ENCODE measurements at regions not wholly inside any gene's neighbourhood (a gene's known extent, or its start where the extent isn't known, plus 50 kb on each side); places are given as distances from the start of the nearest gene placed in this dataset.

DNA sequence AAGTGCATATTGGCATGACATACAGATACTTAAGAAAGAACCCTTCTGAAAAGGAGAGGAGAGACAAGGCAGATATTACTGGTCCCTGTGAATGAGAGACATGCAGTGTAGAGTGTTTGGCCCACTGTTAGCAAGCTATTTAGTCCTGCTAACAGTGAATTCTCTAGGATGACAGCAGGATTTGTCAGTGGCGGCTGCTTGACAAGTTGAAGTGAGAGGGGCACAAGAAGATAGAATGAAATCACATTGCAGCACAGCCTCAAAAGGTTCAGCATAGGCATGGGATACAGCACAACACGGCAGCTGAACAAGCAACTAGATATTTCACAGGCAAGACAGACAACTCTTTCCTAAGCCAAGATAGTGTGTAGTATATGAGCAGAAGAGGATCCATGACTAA lies 407.9 kb downstream of the PLA2G4A start (continued):
- no peak for TF ChIP-seq ZNF8 (CRISPR knock-in tag; IDR thresholded peaks at IDR 0.05)
- TF ChIP-seq RARB (CRISPR knock-in tag; IDR thresholded peaks at IDR 0.05): no peak
- no peak for TF ChIP-seq ISL1 (CRISPR knock-in tag; IDR thresholded peaks at IDR 0.05)
- TF ChIP-seq ZFP3 (CRISPR knock-in tag; IDR thresholded peaks at IDR 0.05): no peak
- TF ChIP-seq, protein P1, sequence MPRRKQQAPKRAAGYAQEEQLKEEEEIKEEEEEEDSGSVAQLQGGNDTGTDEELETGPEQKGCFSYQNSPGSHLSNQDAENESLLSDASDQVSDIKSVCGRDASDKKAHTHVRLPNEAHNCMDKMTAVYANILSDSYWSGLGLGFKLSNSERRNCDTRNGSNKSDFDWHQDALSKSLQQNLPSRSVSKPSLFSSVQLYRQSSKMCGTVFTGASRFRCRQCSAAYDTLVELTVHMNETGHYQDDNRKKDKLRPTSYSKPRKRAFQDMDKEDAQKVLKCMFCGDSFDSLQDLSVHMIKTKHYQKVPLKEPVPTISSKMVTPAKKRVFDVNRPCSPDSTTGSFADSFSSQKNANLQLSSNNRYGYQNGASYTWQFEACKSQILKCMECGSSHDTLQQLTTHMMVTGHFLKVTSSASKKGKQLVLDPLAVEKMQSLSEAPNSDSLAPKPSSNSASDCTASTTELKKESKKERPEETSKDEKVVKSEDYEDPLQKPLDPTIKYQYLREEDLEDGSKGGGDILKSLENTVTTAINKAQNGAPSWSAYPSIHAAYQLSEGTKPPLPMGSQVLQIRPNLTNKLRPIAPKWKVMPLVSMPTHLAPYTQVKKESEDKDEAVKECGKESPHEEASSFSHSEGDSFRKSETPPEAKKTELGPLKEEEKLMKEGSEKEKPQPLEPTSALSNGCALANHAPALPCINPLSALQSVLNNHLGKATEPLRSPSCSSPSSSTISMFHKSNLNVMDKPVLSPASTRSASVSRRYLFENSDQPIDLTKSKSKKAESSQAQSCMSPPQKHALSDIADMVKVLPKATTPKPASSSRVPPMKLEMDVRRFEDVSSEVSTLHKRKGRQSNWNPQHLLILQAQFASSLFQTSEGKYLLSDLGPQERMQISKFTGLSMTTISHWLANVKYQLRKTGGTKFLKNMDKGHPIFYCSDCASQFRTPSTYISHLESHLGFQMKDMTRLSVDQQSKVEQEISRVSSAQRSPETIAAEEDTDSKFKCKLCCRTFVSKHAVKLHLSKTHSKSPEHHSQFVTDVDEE (CRISPR knock-in tag; IDR thresholded peaks at IDR 0.05): no peak
- TF ChIP-seq ESRRG (CRISPR knock-in tag; IDR thresholded peaks at IDR 0.05): no peak

DNA sequence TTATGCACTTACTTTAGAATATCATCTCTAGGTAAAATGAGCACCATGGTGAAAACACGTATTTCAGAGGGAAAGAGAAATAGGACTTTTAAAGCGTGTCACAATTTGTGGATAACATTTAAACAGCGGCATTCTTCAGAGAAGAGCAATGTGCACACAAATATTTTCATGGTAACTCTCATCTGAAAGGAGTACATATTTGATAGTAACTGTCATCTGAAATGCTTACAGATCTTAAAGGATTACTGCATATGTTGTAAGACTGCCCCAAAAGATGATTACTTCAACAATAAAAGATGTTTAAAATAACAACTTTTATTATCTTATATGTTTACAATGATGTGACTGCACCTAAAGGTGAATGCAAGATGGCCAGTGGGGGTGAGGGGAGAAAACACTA lies 408.8 kb downstream of the PLA2G4A start:
- ATAC-seq: peak; percentile 32; the same call in 2 of the 3 replicates
- TF ChIP-seq SNAI2 (CRISPR knock-in tag; IDR thresholded peaks at IDR 0.05) (no peak), ZC3H10 (CRISPR knock-in tag; IDR thresholded peaks at IDR 0.05) (no peak), OSR1 (CRISPR knock-in tag; IDR thresholded peaks at IDR 0.05) (no peak), ZFP30 (CRISPR knock-in tag; IDR thresholded peaks at IDR 0.05) (no peak), CSDC2 (CRISPR knock-in tag; IDR thresholded peaks at IDR 0.05) (no peak), GLIS3 (CRISPR knock-in tag; IDR thresholded peaks at IDR 0.05) (no peak), TCF4 (CRISPR knock-in tag; IDR thresholded peaks at IDR 0.05; ENCODE audit: borderline replicate concordance) (no peak), ESRRG (CRISPR knock-in tag; IDR thresholded peaks at IDR 0.05) (no peak), ISL1 (CRISPR knock-in tag; IDR thresholded peaks at IDR 0.05) (no peak), PPARA (CRISPR knock-in tag; IDR thresholded peaks at IDR 0.05; ENCODE audit: borderline replicate concordance) (no peak), ZNF8 (CRISPR knock-in tag; IDR thresholded peaks at IDR 0.05) (no peak), ZFP3 (CRISPR knock-in tag; IDR thresholded peaks at IDR 0.05) (no peak), RARB (CRISPR knock-in tag; IDR thresholded peaks at IDR 0.05) (no peak), ZNF70 (CRISPR knock-in tag; IDR thresholded peaks at IDR 0.05) (no peak)
- TF ChIP-seq, protein P1 (CRISPR knock-in tag; IDR thresholded peaks at IDR 0.05): no peak
- TF ChIP-seq, protein P2, sequence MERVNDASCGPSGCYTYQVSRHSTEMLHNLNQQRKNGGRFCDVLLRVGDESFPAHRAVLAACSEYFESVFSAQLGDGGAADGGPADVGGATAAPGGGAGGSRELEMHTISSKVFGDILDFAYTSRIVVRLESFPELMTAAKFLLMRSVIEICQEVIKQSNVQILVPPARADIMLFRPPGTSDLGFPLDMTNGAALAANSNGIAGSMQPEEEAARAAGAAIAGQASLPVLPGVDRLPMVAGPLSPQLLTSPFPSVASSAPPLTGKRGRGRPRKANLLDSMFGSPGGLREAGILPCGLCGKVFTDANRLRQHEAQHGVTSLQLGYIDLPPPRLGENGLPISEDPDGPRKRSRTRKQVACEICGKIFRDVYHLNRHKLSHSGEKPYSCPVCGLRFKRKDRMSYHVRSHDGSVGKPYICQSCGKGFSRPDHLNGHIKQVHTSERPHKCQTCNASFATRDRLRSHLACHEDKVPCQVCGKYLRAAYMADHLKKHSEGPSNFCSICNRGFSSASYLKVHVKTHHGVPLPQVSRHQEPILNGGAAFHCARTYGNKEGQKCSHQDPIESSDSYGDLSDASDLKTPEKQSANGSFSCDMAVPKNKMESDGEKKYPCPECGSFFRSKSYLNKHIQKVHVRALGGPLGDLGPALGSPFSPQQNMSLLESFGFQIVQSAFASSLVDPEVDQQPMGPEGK (CRISPR knock-in tag; IDR thresholded peaks at IDR 0.05; ENCODE audit: borderline replicate concordance): no peak
- TF ChIP-seq, protein P3, sequence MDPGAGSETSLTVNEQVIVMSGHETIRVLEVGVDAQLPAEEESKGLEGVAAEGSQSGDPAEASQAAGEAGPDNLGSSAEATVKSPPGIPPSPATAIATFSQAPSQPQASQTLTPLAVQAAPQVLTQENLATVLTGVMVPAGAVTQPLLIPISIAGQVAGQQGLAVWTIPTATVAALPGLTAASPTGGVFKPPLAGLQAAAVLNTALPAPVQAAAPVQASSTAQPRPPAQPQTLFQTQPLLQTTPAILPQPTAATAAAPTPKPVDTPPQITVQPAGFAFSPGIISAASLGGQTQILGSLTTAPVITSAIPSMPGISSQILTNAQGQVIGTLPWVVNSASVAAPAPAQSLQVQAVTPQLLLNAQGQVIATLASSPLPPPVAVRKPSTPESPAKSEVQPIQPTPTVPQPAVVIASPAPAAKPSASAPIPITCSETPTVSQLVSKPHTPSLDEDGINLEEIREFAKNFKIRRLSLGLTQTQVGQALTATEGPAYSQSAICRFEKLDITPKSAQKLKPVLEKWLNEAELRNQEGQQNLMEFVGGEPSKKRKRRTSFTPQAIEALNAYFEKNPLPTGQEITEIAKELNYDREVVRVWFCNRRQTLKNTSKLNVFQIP (CRISPR knock-in tag; IDR thresholded peaks at IDR 0.05; ENCODE audit: borderline replicate concordance, low read depth): no peak
- TF ChIP-seq, protein P4, sequence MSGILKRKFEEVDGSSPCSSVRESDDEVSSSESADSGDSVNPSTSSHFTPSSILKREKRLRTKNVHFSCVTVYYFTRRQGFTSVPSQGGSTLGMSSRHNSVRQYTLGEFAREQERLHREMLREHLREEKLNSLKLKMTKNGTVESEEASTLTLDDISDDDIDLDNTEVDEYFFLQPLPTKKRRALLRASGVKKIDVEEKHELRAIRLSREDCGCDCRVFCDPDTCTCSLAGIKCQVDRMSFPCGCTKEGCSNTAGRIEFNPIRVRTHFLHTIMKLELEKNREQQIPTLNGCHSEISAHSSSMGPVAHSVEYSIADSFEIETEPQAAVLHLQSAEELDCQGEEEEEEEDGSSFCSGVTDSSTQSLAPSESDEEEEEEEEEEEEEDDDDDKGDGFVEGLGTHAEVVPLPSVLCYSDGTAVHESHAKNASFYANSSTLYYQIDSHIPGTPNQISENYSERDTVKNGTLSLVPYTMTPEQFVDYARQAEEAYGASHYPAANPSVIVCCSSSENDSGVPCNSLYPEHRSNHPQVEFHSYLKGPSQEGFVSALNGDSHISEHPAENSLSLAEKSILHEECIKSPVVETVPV (CRISPR knock-in tag; IDR thresholded peaks at IDR 0.05): no peak
- TF ChIP-seq, protein P5, sequence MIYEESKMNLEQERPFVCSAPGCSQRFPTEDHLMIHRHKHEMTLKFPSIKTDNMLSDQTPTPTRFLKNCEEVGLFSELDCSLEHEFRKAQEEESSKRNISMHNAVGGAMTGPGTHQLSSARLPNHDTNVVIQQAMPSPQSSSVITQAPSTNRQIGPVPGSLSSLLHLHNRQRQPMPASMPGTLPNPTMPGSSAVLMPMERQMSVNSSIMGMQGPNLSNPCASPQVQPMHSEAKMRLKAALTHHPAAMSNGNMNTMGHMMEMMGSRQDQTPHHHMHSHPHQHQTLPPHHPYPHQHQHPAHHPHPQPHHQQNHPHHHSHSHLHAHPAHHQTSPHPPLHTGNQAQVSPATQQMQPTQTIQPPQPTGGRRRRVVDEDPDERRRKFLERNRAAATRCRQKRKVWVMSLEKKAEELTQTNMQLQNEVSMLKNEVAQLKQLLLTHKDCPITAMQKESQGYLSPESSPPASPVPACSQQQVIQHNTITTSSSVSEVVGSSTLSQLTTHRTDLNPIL (CRISPR knock-in tag; IDR thresholded peaks at IDR 0.05; ENCODE audit: low read depth): no peak

Data from SK-N-SH treated with all-trans-retinoic acid at 6 μM for 48 hours (cell line).